Naive thymus-derived CD4-positive, alpha-beta T cell (primary cell): ENCODE measurements at regions not wholly inside any gene's neighbourhood (a gene's known extent, or its start where the extent isn't known, plus 50 kb on each side); places are given as distances from the start of the nearest gene placed in this dataset.
"Not testable (repeated sequence)": the region's sequence is repeated elsewhere in the genome, so short reads cannot be mapped to it uniquely, and the experiment has no call there.

Experiments
- ATAC-seq: fragments of 150-1000 bp; cut with Tn5 transposase; 2 replicates; pipeline ENCODE4 v1.10.0; 2021; ENCODE audit warnings: mild to moderate bottlenecking, moderate library complexity
- CTCF ChIA-PET: fragments of 350-600 bp; sonication (Branson Sonifier 250); formaldehyde crosslinking; loops from one replicate; lab custom pipeline; 2021; ENCODE audit warnings: antibody characterized with exemption; lab: Charles Lee
- POLR2A ChIA-PET: fragments of 350-600 bp; sonication (Branson Sonifier 250); formaldehyde crosslinking; loops from one replicate; lab custom pipeline; 2021; ENCODE audit warnings: antibody characterized with exemption, inconsistent platforms; lab: Charles Lee
- DNase-seq, 9 donors: peaks; one replicate each; pipeline versions ENCODE4 v3.0.0 to v3.0.0-alpha.2; 2020 to 2022; ENCODE audit warnings: mixed read lengths in 1 of 9
- H3K27ac ChIP-seq: one replicate; pipeline ENCODE4 v1.7.0; 2013; ENCODE audit warnings: mild to moderate bottlenecking, low read depth, low read length, moderate library complexity
- H3K27me3 ChIP-seq, 2 donors: one replicate each; pipeline ENCODE4 v1.7.0; 2013; ENCODE audit warnings: low read length in 2 of 2, mild to moderate bottlenecking in 2 of 2, moderate library complexity in 2 of 2; ENCODE audit not compliant: control insufficient read depth in 2 of 2, insufficient read depth in 2 of 2
- H3K36me3 ChIP-seq, 3 experiments: 1 replicate in 2 of 3; 2 replicates in 1 of 3; pipeline ENCODE4 v1.7.0; 2013; ENCODE audit warnings: low read length in 3 of 3, mild to moderate bottlenecking in 3 of 3, moderate library complexity in 1 of 3; ENCODE audit not compliant: insufficient read depth in 3 of 3, control insufficient read depth in 2 of 3
- H3K4me1 ChIP-seq, 2 donors: one replicate each; pipeline ENCODE4 v1.7.0; 2013; ENCODE audit warnings: low read length in 2 of 2, mild to moderate bottlenecking in 2 of 2, moderate library complexity in 1 of 2; ENCODE audit not compliant: control insufficient read depth in 2 of 2, insufficient read depth in 2 of 2
- H3K4me3 ChIP-seq: 2 replicates; pipeline ENCODE4 v1.7.0; 2013; ENCODE audit warnings: mild to moderate bottlenecking, low read length
- H3K9me3 ChIP-seq, 3 experiments: 1 replicate in 2 of 3; 2 replicates in 1 of 3; pipeline ENCODE4 v1.7.0; 2013; ENCODE audit warnings: low read length in 3 of 3; ENCODE audit not compliant: control insufficient read depth in 2 of 3
- H3K27ac Mint-ChIP-seq, 9 donors: one replicate each; pipeline ENCODE4 v1.8.0; 2020 to 2022; ENCODE audit warnings: mixed read lengths in 9 of 9, mild to moderate bottlenecking in 8 of 9, moderate library complexity in 5 of 9, inconsistent platforms in 2 of 9
- H3K27me3 Mint-ChIP-seq, 5 donors: one replicate each; pipeline ENCODE4 v1.8.0; 2021 to 2022; ENCODE audit warnings: mixed read lengths in 5 of 5, mild to moderate bottlenecking in 1 of 5
- H3K36me3 Mint-ChIP-seq, 5 donors: one replicate each; pipeline ENCODE4 v1.8.0; 2020 to 2022; ENCODE audit warnings: mixed read lengths in 5 of 5, mild to moderate bottlenecking in 3 of 5, inconsistent platforms in 1 of 5
- H3K4me1 Mint-ChIP-seq, 7 donors: one replicate each; pipeline ENCODE4 v1.8.0; 2020 to 2022; ENCODE audit warnings: mixed read lengths in 7 of 7, mild to moderate bottlenecking in 3 of 7, inconsistent platforms in 1 of 7
- H3K4me3 Mint-ChIP-seq, 10 donors: one replicate each; pipeline ENCODE4 v1.8.0; 2020 to 2022; ENCODE audit warnings: mild to moderate bottlenecking in 10 of 10, mixed read lengths in 10 of 10, moderate library complexity in 6 of 10, inconsistent platforms in 2 of 10
- H3K9me3 Mint-ChIP-seq, 11 donors: one replicate each; pipeline ENCODE4 v1.8.0; 2020 to 2022; ENCODE audit warnings: mixed read lengths in 11 of 11, mild to moderate bottlenecking in 4 of 11, inconsistent platforms in 1 of 11, moderate library complexity in 1 of 11
- intact Hi-C, 2 donors: fragments of 100-400 bp; cut with micrococcal nuclease; formaldehyde crosslinking; loops; one replicate each; pipeline ENCODE4 v1.15.1; 2023

DNA sequence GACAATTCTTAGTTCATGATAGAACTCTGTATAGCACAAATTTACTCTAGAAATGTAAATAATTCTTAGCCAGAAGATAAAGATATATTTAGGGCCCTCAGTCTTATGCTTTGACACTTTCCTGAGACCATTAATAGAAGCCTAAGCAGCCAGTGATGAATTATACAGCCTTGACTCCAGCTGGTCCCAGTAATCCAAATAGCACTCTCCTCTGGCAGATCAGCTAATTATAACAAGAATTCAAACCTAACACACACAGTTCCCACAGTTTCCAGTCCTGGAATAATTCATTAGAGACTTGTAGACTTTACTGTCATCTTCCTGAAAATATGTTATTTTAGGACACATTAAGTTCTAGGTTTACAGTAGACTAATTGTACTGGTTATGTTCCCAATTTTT is 50.4 kb downstream of the SHOC1 start:
- H3K9me3 Mint-ChIP-seq = peaks cover 0 to 1% (median 0%) of the 10 kb centered on the region in 11 donors
- ATAC-seq (no peak), DNase-seq (no peak)
- POLR2A ChIA-PET = no interaction called here
- CTCF ChIA-PET = no interaction called here
- H3K4me3 Mint-ChIP-seq = no peak overlapping the region
- intact Hi-C loops = no loop called here
- H3K4me1 Mint-ChIP-seq = peaks cover 0 to 6% (median 0%) of the 10 kb centered on the region in 7 donors
- Histone ChIP-seq H3K9me3 (no peaks in the 10 kb centered on the region), H3K27me3 (no peaks in the 10 kb centered on the region), H3K27ac (no peak overlapping the region), H3K4me3 (no peak overlapping the region), H3K36me3 (no peaks in the 10 kb centered on the region), H3K4me1 (no peaks in the 10 kb centered on the region)
- peaks cover 0 to 6% (median 4%) of the 10 kb centered on the region in 5 donors for H3K36me3 Mint-ChIP-seq
- H3K27ac Mint-ChIP-seq = no peak overlapping the region
- no peaks in the 10 kb centered on the region for H3K27me3 Mint-ChIP-seq

DNA sequence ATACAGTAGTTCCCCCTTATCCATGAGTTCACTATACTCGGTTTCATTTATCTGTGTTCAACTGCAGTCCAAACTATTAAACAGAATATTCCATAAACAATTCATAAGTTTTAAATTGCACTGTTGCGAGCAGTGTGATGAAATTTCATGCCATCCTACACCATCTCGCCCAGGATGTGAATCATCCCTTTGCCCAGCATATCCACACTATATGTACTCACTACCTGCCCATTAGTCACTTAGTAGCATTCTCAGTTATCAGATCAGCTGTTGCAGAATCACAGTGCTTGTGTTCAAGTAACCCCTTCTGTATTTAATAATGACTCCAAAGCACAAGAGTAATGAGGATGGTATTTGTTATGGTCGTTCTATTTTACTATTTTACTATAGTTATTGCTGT is 51.5 kb downstream of the SHOC1 start:
- Histone ChIP-seq H3K9me3 (no peaks in the 10 kb centered on the region), H3K27ac (no peak overlapping the region), H3K27me3 (no peaks in the 10 kb centered on the region), H3K36me3 (no peaks in the 10 kb centered on the region), H3K4me3 (no peak overlapping the region), H3K4me1 (no peaks in the 10 kb centered on the region)
- Mint-ChIP-seq H3K9me3 (no peaks in the 10 kb centered on the region), H3K36me3 (peaks cover 0 to 3% (median 0%) of the 10 kb centered on the region in 5 donors), H3K4me1 (peaks cover 0 to 1% (median 0%) of the 10 kb centered on the region in 7 donors), H3K27me3 (no peaks in the 10 kb centered on the region), H3K27ac (no peak overlapping the region), H3K4me3 (no peak overlapping the region)
- intact Hi-C loops = no loop called here
- no peak for DNase-seq
- ChIA-PET POLR2A (no interaction called here), CTCF (interaction anchor here (0.7 kb wide), 1 partner anchor 10 kb away, joined by 3 read pairs; no protein-coding TSS in a partner anchor)
- no peak for ATAC-seq

DNA sequence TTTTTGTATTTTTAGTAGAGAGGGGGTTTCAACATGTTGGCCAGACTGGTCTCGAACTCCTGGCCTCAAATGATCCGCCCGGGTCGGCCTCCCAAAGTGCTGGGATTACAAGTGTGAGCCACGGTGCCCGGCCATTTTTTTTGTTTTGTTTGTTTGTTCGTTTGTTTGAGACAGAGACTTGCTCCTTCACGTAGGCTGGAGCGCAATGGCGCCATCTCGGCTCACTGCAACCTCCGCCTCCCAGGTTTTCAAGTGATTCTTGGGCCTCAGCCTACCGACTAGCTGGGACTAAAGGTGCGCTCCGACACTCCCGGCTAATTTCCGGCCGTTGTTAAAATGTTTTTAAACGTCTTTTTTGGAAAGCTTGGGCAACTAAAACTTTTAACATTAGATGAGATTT is 54.0 kb downstream of the SHOC1 start:
- DNase-seq (no peak), ATAC-seq (no peak)
- Histone ChIP-seq H3K27me3 (no peaks in the 10 kb centered on the region), H3K4me3 (no peak overlapping the region), H3K36me3 (no peaks in the 10 kb centered on the region), H3K9me3 (no peaks in the 10 kb centered on the region), H3K4me1 (no peaks in the 10 kb centered on the region), H3K27ac (no peak overlapping the region)
- ChIA-PET POLR2A (no interaction called here), CTCF (no interaction called here)
- no peak overlapping the region for H3K27ac Mint-ChIP-seq
- intact Hi-C loops = no loop called here
- no peaks in the 10 kb centered on the region for H3K27me3 Mint-ChIP-seq
- no peaks in the 10 kb centered on the region for H3K4me1 Mint-ChIP-seq
- H3K4me3 Mint-ChIP-seq = no peak overlapping the region
- peaks cover 0 to 10% (median 4%) of the 10 kb centered on the region in 11 donors for H3K9me3 Mint-ChIP-seq
- peaks cover 0 to 11% (median 5%) of the 10 kb centered on the region in 5 donors for H3K36me3 Mint-ChIP-seq

DNA sequence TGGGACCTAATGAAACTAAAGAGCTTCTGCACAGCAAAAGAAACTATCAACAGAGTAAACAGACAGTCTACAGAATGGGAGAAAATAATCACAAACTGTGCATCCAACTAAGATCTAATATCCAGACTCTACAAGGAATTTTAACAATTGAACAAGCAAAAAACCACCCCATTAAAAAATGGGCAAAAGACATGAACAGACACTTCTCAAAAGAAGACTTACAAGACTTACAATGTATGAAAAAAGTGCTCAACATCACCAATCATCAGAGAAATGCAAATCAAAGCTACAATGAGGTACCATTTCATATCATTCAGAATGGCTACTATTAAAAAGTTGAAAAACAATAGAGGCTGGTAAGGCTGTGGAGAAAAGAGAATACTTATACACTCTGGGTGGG is 58.0 kb downstream of the SHOC1 start:
- Mint-ChIP-seq H3K27ac (no peak overlapping the region), H3K4me1 (no peaks in the 10 kb centered on the region), H3K9me3 (peaks cover 0 to 19% (median 7%) of the 10 kb centered on the region in 11 donors), H3K36me3 (peaks cover 0 to 24% (median 16%) of the 10 kb centered on the region in 5 donors), H3K27me3 (no peaks in the 10 kb centered on the region), H3K4me3 (no peak overlapping the region)
- ATAC-seq = no peak
- H3K36me3 ChIP-seq = no peaks in the 10 kb centered on the region
- H3K4me3 ChIP-seq = no peak overlapping the region
- intact Hi-C loops = no loop called here
- H3K27ac ChIP-seq = no peak overlapping the region
- ChIA-PET CTCF (no interaction called here), POLR2A (no interaction called here)
- no peaks in the 10 kb centered on the region for H3K4me1 ChIP-seq
- DNase-seq = no peak
- H3K27me3 ChIP-seq = no peaks in the 10 kb centered on the region
- H3K9me3 ChIP-seq = no peaks in the 10 kb centered on the region

DNA sequence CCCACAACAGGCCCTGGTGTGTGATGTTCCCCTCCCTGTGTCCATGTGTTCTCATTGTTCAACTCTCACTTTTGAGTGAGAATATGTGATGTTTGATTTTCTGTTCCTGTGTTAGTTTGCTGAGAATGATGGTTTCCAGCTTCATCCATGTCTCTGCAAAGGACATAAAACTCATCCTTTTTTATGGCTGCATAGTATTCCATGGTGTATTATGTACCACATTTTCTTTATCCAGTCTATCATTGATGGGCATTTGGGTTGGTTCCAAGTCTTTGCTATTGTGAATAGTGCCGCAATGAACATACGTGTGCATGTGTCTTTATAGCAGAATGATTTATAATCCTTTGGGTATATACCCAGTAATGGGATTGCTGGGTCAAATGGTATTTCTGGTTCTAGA is 59.4 kb downstream of the SHOC1 start:
- H3K27ac ChIP-seq, H3K27me3 ChIP-seq, POLR2A ChIA-PET, H3K27ac Mint-ChIP-seq, H3K4me1 Mint-ChIP-seq, intact Hi-C loops, H3K4me1 ChIP-seq, DNase-seq, ATAC-seq, H3K4me3 ChIP-seq, H3K36me3 ChIP-seq, H3K27me3 Mint-ChIP-seq, H3K4me3 Mint-ChIP-seq, CTCF ChIA-PET, H3K9me3 ChIP-seq: not testable (repeated sequence)
- H3K36me3 Mint-ChIP-seq = peaks cover 0 to 33% (median 24%) of the 10 kb centered on the region in 5 donors
- peaks cover 0 to 28% (median 7%) of the 10 kb centered on the region in 11 donors for H3K9me3 Mint-ChIP-seq

DNA sequence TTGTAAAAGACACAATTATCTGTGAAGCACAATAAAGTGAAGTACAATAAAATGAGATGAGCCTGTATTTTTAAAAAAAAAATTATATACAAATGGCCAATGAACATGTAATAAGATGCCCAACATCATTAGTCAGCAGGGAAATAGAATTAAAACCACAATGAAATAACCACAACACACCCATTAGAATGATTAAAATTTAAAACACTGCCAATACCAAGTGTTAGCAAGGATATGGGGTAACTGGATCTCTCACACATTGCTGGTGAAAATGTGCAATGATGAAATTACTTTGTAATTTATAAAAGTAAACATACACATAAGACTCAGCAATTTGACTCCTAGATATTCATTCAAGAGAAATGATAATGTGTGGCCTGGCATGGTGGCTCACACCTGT is 62.8 kb downstream of the SHOC1 start:
- H3K27me3 ChIP-seq = no peaks in the 10 kb centered on the region
- Mint-ChIP-seq H3K4me3 (no peak overlapping the region), H3K4me1 (no peaks in the 10 kb centered on the region), H3K27me3 (no peaks in the 10 kb centered on the region), H3K9me3 (peaks cover 4 to 36% (median 14%) of the 10 kb centered on the region in 11 donors), H3K27ac (no peak overlapping the region), H3K36me3 (peaks cover 4 to 45% (median 42%) of the 10 kb centered on the region in 5 donors)
- no peak overlapping the region for H3K27ac ChIP-seq
- ATAC-seq = no peak
- ChIA-PET POLR2A (no interaction called here), CTCF (no interaction called here)
- intact Hi-C loops = no loop called here
- no peak overlapping the region for H3K4me3 ChIP-seq
- DNase-seq = no peak
- no peaks in the 10 kb centered on the region for H3K4me1 ChIP-seq
- H3K9me3 ChIP-seq = no peaks in the 10 kb centered on the region
- H3K36me3 ChIP-seq = no peaks in the 10 kb centered on the region

DNA sequence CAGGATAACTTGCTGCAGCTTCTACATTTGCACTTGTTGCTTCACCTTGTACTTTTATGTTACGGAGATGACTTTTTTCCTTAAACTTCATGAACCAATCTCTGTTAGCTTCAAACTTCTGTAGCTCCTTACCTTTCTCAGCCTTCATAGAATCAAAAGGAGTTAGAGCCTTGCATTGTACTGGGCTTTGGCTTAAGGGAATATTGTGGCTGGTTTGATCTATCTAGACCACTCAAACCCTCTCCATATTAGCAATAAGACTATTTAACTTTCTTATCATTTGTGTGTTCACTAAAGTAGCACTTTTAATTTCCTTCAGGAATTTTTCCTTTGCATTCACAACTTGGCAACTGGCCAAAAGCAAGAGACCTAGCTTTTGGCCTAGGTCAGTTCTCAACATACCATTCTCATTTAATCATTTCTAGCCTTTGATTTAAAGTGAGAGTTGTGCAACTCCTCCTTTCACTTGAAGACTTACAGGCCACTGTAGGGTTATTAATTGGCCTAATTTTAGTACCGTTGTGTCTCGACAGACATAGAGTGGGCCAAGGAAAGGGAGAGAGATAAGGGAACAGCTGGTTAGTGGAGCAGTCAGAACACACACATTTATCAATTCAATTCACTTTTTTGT is 63.7 kb downstream of the SHOC1 start:
- intact Hi-C loops = no loop called here
- peaks cover 2 to 30% (median 13%) of the 10 kb centered on the region in 11 donors for H3K9me3 Mint-ChIP-seq
- Histone ChIP-seq H3K36me3 (no peaks in the 10 kb centered on the region), H3K9me3 (no peaks in the 10 kb centered on the region), H3K27me3 (no peaks in the 10 kb centered on the region), H3K4me1 (no peaks in the 10 kb centered on the region), H3K27ac (no peak overlapping the region), H3K4me3 (no peak overlapping the region)
- peaks cover 4 to 40% (median 38%) of the 10 kb centered on the region in 5 donors for H3K36me3 Mint-ChIP-seq
- ChIA-PET POLR2A (no interaction called here), CTCF (no interaction called here)
- H3K4me1 Mint-ChIP-seq = no peaks in the 10 kb centered on the region
- DNase-seq (no peak), ATAC-seq (no peak)
- H3K27ac Mint-ChIP-seq = no peak overlapping the region
- no peaks in the 10 kb centered on the region for H3K27me3 Mint-ChIP-seq
- H3K4me3 Mint-ChIP-seq = no peak overlapping the region
